ENCODE measurements at regions not wholly inside any gene's neighbourhood (a gene's known extent, or its start where the extent isn't known, plus 50 kb on each side); places are given as distances from the start of the nearest gene placed in this dataset.
"Not testable (repeated sequence)": the region's sequence is repeated elsewhere in the genome, so short reads cannot be mapped to it uniquely, and the experiment has no call there.

- DNase-seq, result no peak
These were observed 305.4 kb downstream of the BMP4 start for GRCh38 chr14:53651096-53651740.

DNA sequence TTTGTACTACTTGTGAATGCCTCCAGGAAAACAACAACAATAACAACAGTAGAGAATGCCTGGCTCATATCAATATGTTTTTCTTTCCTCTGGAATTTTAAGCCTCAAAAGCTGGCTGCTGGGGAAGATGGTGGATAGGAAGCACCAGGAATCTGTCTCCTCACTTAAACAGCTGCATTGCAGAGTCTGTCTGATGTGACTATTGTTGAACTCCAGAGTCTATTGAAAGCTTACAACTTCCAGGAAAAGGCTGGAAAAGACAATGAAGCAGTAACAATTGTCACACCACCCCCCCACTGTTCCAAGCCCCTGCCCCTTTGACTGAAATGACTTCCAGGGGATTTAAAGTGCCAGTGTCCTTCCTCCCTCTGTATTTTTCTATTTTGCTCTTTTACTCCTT is 309.7 kb downstream of the BMP4 start:
- DNase-seq, result no peak

DNA sequence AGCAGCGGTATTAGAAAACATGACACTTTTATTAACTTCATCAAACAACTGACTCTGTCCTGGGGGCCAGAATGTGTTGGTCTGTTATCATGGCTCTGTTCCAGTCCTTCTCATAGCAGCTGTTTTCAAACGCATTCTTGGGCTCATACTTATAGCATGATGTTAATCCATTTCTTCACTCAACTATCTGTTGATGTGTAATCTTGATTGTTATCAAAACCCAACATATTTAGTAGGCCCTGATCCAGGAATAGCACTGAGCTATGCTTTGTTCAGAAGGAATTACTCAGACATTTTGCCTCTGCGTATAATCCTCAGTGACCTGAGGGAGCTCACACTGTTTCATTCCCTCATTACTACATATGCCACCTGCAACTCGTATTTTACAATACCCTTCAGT is 315.9 kb downstream of the BMP4 start:
- DNase-seq, result no peak

- DNase-seq, result no peak
These were observed 317.7 kb downstream of the BMP4 start for GRCh38 chr14:53638966-53639365.

DNA sequence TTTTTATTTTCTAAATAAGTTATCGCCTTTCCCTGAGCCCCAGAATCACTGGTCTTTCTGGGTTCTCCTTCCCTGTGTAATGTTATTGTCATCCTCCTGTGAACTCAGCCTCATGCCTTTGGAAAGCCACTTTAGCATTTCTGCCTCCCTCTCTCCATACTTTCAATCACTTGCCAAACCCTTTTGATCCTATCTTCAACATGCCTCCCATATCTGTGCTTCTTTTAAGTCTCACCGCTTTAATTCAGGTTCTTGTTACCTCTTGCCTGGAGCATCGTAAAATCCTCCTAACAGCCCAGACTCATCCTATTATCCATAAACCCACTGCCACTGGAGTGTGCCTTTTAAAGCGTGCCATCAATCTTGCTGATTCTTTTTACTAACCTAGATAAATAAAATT is 321.8 kb downstream of the BMP4 start:
- DNase-seq, result no peak

GRCh38 chr14:53630336-53630735 is 326.3 kb downstream of the BMP4 start:
- no peak for DNase-seq

GRCh38 chr14:53628732-53629430 is 327.7 kb downstream of the BMP4 start:
- DNase-seq, result no peak

DNA sequence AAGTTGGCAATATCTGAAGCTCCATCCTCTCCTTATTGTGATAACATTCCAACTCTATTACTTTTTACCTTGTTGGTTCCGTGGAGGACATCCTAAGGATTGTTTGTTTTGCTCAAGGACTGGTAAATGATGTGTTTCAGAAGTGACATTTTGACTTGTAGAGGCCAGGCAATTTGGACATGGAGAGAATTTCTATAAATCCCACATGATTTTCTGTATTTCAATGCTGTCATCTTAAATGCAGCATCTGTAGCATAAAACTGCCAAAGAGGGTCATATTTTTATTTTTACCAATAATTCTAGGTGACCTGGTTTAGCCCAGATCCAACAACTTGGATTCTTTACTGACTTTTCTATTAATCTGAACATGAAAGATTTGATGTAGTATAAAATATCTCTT is 328.4 kb downstream of the BMP4 start:
- DNase-seq, result no peak

- no peak for DNase-seq
These were observed 329.9 kb downstream of the BMP4 start for GRCh38 chr14:53626761-53627160.

- no peak for DNase-seq
These were observed 334.2 kb downstream of the BMP4 start for GRCh38 chr14:53622447-53622846.

GRCh38 chr14:53621921-53622320 is 334.7 kb downstream of the BMP4 start:
- DNase-seq, result no peak

DNA sequence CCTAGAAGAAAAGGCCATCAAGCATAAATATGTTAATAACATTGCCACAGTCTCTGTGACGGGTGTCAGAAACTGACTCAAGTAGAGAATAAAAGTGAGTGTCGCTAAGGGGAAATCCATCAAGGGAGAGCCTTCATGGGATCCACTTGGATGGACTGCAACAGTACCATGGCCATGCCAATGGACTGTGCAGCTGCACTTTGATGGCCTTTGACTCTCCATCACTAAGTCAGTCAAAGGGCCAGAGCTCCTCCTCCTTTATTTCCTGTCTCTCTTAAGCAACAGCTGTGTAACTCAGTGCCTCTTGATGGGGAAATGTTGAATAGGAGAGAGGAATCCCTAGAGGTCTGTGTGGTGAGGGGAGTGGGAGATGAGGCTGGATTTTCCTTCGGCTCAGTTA is 335.2 kb downstream of the BMP4 start:
- no peak for DNase-seq

DNA sequence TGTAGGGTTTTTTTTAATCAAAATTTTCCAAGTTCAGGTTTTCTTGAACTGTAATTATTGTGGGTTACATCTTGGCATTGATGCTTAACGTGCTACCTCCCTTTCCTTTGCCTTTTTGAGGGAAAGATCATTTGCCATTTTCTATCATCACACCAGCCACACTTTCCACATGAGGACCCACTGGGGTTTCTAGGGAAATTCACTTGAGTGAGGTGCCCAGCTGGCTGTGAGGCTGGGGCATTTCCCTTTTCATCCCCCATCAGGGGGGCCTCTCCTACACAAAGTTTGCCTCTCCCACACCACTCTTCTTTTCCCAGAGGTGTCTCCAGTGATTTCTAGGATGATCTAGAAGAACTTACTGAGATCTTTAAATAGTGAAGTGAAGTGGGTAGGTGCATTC is 335.7 kb downstream of the BMP4 start:
- no peak for DNase-seq

DNA sequence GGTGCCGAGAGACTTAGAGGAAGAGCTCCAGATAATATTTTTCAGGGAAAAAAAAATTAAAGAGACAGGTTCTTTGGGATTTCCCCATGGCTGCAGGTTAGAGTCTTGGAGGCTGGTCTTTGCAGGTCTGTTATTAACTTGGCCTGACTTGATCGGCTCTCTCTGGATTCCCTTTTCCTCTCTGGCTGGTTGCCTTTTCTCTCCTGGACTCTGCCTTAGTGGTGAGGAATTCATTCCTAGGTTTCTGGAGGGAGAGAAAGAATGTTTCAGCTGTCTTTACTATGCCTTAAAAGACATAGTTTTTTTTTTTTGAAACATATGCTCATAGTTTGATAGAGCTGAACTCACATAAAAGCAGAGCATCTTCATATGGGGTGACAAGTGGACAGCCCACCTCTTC is 336.3 kb downstream of the BMP4 start:
- no peak for DNase-seq

DNA sequence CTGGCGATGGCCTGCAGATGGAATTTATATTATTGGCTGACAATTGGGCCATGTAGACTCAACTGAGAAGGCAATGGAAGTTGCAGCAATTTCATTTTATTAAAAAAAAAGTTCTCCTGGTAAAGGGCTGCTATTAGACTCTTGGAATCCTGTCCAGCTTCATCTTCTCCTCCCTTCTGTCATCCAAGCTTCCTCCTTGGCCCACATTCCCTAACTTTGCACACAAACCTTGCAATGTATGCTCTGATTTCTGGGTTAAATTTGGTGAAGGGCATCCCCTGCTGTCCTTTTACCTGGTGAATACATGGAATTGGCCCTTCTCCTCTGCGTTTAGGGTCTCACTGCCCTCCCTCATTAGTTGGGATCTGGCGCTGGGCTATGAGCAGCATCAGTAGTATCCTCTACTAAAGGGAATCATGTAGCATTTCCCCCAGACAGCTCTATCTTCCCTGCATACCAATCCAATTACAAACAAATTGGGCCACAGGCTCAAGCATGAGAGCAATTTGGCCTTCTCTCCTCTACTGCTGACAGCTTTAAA is 336.9 kb downstream of the BMP4 start:
- DNase-seq, result no peak

- DNase-seq, result not testable (repeated sequence)
These were observed 340.1 kb downstream of the BMP4 start for GRCh38 chr14:53616536-53616935.

- DNase-seq, result no peak
These were observed 341.4 kb downstream of the BMP4 start for GRCh38 chr14:53615252-53615651.

DNA sequence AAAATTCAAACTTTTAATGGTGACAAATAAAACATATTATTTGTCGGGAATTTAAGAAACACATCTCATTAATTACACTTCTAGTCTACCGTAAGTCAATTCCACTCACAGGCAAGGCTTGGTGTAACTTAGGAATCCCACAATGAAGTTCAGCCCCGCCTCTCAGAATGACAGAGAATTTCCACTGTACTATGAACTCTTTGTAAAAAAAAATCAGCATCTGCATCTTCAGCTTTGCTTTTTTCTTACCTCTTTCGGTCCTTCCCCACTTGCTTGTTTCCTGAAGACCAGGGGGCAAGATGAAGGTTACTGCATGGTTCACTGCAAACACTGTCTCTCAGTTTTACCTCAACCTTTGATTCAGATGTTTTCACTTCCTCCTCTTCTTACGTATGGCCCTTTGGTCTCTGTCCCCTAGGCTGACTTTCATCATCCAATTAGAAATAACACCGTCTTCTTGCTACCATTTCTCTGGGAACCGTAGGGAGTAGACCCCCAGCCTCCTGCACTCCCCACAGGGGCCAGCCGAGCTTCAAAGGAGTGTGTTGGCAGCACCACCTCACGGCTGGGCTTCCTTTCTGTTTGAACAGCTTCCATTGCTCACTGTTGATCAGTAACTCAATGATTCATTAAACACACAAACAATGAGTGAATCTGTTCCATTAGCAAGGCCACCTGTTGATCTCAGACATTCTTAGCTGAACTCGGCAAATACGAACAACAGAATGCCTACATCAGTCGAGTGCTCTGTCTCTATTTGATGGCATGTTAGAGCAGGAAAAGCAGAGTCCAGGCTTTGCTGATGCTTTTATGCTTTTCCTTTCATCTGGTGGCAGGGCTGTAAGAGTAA is 343.0 kb downstream of the BMP4 start:
- DNase-seq, result no peak

GRCh38 chr14:53610947-53611346 is 345.7 kb downstream of the BMP4 start:
- no peak for DNase-seq

- no peak for DNase-seq
These were observed 347.6 kb downstream of the BMP4 start for GRCh38 chr14:53609009-53609408.

DNA sequence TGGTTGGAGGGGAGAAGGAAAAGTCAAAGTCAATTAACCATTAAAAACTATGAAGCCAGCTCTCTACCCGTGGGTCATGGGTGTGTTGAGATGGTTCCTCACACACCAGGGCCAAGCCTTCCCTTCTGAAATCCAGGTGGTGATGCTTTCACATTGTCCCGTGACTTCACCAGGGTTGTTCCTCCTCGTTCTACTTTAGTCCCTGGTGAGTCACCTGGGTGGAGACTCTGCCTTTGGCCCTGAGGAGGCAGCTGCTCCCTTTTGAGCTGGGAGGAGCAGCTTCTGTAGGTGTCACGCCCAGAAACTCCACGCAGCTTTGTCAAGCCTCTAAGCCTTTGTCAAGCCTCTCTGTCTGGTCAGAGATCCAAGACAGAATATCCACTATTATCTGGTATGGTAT is 348.3 kb downstream of the BMP4 start:
- DNase-seq, result no peak

GRCh38 chr14:53606203-53606602 is 350.4 kb downstream of the BMP4 start:
- no peak for DNase-seq

DNA sequence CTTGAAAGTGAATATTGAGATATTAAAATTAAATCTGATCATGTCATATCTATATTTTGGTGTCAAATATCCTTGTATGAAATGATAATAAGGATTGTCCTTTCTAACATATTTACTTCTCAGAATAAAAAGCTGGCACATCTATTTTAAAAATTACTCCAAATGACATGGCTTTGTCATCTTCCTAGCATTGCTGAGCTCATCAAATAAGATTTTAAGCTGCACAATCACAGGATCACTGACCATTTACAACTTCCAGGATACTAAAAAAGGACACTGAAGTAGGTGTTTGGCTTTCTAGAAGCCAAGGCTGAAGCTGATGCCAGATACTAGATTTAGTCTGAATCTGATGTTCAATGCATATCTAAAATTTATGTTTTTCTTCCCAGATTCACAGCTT is 351.1 kb downstream of the BMP4 start:
- DNase-seq, result no peak

- no peak for DNase-seq
These were observed 352.6 kb downstream of the BMP4 start for GRCh38 chr14:53603994-53604393.
